NOMO-1 treated with DMSO at 0.1 percent for 48 hours (cell line): ENCODE measurements at regions not wholly inside any gene's neighbourhood (a gene's known extent, or its start where the extent isn't known, plus 50 kb on each side); places are given as distances from the start of the nearest gene placed in this dataset.
"Not testable (repeated sequence)": the region's sequence is repeated elsewhere in the genome, so short reads cannot be mapped to it uniquely, and the experiment has no call there.

Experiments used
- DNase-seq: peaks from one replicate; lab custom pipeline; 2025; ENCODE audit not compliant: unreplicated experiment; lab: John Stamatoyannopoulos, UW

- DNase-seq: not testable (repeated sequence)
Observed at GRCh38 chr7:32816409-32816948, 75.1 kb downstream of the KBTBD2 start.

DNA sequence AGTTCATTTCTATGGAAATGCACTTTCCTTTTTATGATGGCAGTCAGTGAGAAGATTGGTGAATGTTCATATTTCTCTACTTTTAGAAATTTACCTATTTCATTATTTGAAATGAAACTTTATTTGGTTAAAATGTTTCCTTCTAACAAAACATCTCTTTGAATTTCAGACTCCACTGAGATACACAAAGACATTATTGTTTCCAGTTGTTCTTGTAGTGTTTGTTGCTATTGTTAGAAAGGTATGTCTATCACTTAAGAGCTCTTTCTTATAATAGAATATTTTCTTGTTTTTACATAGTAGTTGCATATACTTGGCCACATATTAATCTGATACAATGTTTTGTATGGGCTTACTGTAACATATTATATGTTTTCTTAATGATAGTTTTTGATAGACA, 76.8 kb downstream of the KBTBD2 start:
- not testable (repeated sequence) for DNase-seq

DNA sequence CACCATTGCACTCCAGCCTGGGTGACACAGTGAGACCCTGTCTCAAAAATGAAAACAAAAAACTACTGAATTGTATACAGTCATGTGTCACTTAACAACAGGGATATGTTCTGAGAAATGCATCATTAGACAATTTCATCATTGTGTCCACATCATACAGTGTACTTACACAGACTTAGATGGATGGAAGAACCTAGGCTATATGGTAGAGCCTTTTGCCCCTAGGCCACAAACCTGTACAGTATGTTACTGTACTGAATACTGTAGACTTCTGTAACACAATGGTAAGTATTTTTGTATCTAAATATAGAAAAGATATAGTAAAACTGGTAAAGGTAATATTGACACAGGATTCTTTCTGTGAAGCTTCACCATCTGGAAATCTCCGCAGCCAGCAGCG, 81.7 kb downstream of the KBTBD2 start:
- no peak for DNase-seq

DNA sequence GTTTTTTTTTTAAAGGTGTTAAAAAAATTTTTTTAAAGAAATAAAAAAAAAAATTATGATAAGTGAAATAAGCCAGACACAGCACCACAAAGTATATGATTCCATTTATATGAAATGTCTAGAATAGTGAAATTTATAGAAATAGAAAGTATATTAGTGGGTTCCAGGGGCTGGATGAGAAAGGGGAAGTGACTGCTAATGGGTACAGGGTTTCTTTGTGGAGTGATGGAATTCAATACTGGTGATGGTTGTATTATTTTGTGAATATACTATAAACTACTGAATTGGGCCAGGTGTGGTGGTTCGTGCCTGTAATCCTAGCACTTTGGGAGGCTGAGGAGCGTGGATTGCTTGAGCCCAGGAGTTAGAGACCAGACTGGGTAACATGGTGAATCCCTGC, 82.2 kb downstream of the KBTBD2 start:
- DNase-seq: no peak

- no peak for DNase-seq
Observed at GRCh38 chr7:32803406-32804141, 88.0 kb downstream of the KBTBD2 start.

DNA sequence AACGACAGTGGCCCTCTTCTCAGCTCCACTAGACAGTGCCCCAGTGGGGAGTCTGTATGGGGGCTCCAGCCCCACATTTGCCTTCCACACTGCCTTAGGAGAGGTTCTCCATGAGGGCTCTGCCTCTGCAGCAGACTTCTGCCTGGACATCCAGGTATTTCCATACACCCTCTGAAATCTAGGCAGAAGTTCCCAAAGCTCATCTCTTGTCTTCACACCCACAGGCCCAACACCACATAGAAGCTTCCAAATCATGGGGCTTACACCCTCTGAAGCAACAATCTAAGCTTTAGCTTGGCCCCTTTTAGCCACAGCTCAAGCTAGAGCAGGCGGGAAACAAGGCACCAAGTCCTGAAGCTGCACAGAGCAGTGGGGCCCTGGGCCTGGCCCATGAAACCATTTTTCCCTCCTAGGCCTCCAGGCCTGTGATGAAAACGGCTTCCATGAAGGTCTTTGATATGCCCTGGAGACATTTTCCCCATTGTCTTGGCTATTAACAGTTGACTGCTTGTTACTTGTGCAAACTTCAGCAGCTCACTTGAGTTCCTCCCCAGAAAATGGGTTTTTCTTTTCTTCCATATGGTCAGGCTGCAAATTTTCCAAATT, 89.2 kb downstream of the KBTBD2 start:
- no peak for DNase-seq

DNA sequence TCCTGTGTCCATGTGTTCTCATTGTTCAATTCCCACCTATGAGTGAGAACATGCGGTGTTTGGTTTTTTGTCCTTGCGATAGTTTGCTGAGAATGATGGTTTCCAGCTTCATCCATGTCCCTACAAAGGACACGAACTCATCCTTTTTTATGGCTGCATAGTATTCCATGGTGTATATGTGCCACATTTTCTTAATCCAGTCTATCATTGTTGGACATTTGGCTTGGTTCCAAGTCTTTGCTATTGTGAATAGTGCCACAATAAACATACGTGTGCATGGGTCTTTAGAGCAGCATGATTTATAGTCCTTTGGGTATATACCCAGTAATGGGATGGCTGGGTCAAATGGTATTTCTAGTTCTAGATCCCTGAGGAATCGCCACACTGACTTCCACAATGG, 98.5 kb downstream of the KBTBD2 start:
- DNase-seq: not testable (repeated sequence)

DNA sequence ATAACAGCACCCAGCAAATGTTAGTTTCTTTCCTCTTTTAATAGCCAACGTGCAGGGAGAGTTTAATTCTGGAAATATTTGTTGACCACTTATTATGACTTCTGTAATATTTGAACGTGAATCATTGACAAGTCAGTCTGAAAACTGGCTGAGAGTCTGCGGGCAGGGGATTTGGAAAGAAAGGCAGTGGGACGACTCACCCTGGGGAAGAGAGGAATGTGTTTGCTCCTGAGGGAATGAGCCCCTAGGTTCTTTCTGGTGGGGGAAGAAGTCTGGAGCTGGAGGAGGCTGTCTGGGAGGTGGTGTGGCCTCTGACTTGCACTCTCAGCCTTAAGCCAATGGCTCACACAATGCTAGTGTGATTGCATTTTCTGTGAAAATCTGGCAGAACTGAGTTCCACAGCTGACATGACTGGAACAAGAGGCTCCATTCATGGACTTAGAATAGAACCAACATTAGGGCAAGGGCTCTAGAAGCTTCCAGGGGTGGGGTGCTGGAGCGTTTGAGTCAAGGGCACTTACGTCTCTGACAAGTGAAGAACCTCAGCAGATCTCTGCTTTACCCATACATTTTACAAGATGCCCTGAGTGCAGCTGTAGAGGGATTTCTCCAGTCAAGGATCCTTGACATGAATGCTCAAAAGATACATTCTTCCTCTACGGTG, 100.7 kb downstream of the KBTBD2 start:
- DNase-seq: not testable (repeated sequence)

GRCh38 chr7:32789266-32789665, 102.3 kb downstream of the KBTBD2 start:
- DNase-seq: not testable (repeated sequence)

DNA sequence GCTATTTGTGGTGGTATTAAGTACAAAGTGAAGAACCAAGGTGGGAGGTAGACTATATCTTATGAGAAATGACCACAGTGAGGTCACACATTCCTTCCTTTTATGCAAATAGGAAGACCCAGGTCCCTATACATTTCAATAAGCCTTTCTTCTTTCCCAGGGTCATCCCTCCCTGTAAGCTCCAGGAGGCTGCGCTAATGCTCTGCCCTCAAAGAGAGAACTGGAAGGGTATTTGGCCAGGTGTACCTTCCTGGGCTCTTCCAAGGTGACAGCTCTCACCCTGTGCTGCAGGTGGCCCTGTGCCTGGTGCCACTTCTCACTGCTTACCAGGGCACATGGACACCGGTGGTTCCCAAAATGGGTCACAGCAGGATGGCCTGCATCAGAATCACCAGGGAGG, 103.4 kb downstream of the KBTBD2 start:
- not testable (repeated sequence) for DNase-seq

- not testable (repeated sequence) for DNase-seq
Observed at GRCh38 chr7:32785365-32785944, 106.1 kb downstream of the KBTBD2 start.

- DNase-seq: not testable (repeated sequence)
Observed at GRCh38 chr7:32779895-32780294, 111.7 kb downstream of the KBTBD2 start.

- no peak for DNase-seq
Observed at GRCh38 chr7:32779167-32779566, 112.4 kb downstream of the KBTBD2 start.

GRCh38 chr7:32777041-32777666, 114.4 kb downstream of the KBTBD2 start:
- DNase-seq: not testable (repeated sequence)

GRCh38 chr7:32776318-32776717, 115.2 kb downstream of the KBTBD2 start:
- not testable (repeated sequence) for DNase-seq

- not testable (repeated sequence) for DNase-seq
Observed at GRCh38 chr7:32775809-32776208, 115.8 kb downstream of the KBTBD2 start.

DNA sequence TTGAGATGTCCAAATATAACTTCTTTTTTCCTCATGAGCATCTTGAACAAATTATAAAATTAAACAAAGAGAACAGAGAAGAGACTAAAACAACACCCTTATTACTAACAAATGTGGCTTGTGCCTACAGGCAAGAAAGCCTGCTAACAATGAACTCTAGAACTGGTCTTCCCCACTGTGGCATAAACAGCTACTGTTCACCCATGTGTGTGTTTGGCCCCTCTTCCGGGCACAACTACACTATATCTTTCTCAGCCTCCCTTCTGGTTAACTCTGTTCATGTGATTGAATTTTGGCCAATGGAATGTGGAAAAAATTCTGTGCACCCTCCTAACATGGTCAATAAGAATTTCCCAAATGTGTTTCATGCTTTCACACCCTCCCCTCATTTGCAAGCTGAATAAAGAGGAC, 117.0 kb downstream of the KBTBD2 start:
- no peak for DNase-seq

DNA sequence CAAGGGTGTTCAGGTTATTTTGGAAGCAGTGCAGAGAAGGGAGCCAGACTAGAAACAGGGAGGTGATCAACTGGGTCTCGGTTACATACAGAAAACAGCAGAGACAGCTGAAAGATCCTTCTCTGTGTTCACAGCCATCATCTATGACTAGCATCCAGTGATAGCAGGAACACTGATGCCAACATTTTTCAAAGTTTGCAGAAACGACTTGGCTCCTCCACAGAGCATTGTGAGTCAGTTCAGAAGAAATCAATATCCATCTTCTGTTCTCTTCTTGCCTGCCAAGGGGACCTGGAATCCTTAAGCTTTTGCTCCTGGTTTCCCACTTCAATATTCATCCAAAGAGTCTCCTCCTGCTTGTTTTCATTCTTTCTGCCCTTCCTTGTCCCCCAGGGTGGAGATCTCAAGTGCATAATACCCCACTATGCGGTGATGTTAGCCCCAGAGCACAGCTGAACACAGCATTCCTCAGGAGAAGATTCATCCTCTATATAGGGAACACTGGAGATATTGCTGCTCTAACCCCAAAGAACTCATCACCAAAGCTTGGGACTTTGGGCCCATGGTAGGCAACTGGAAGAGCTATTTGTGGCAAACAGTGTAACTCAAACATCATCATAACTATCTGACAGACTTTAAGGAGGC, 122.6 kb downstream of the KBTBD2 start:
- DNase-seq: not testable (repeated sequence)

DNA sequence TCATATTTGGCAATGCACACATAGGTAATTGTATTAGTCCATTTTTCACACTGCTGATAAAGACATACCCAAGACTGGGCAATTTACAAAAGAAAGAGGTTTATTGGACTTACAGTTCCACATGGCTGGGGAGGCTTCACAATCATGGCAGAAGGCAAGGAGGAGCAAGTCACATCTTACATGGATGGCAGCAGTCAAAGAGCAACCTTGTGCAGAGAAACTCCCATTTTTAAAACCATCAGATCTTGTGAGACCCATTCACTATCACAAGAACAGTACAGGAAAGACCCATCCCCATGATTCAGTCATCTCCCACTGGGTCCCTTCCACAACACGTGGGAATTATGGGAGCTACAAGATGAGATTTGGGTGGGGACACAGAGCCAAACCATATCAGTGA, 123.2 kb downstream of the KBTBD2 start:
- DNase-seq: not testable (repeated sequence)

DNA sequence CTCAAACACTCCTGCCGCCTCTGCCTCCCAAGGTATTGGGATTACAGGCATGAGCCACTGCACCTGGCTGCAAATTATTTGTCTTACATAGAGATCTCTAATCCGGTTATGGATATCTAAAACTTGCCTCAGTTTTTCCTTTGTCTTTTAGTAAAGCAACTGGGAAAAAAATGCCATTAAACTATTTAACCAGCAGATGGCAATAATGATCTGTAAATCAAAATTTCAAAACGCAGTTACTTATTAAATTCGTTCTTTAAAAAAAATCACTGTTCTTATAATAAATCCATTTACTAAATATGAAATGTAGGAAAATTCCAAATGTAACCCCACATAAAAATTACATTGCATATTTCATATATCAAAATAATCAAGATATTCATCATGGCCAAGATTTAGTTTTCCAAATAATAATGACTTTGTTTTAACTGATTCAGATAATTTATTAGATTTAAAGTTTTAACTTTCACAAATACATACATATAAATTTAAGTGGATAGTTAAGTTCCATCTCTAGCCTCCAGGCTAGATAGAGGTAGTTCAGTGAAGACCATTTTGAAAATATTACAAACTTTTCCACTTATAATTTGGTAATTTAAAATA, 125.8 kb downstream of the KBTBD2 start:
- DNase-seq: not testable (repeated sequence)
